A549 (cell line): ENCODE measurements at regions not wholly inside any gene's neighbourhood (a gene's known extent, or its start where the extent isn't known, plus 50 kb on each side); places are given as distances from the start of the nearest gene placed in this dataset.

ENCODE experiments used
- ATAC-seq, 2 experiments: fragments of 200-7000 bp in 1 of 2; fragments of >200 bp in 1 of 2; cut with Nextera tagmentation in 1 of 2; cut with Tn5 transposase in 1 of 2; 3 replicates each; pipeline versions ENCODE4 v1.8.0 to v1.9.1; 2018 to 2020; ENCODE audit warnings: mild to moderate bottlenecking in 1 of 2, moderate library complexity in 1 of 2
- CTCF ChIA-PET: fragments of 300-600 bp; sonication (Branson Sonifier 250); formaldehyde crosslinking; extraction: SDS; loops from one replicate; lab custom pipeline; 2021; ENCODE audit warnings: antibody characterized with exemption, inconsistent platforms; lab: Yijun Ruan, JAX
- POLR2A ChIA-PET: fragments of 350-600 bp; formaldehyde crosslinking; extraction: SDS; loops from one replicate; lab custom pipeline; 2021; ENCODE audit warnings: antibody characterized with exemption, inconsistent platforms; lab: Yijun Ruan, JAX
- DNase-seq, 2 experiments: peaks; one replicate each; pipeline versions ENCODE4 v3.0.0 to v3.0.0-alpha.2; 2011 to 2016; ENCODE audit warnings: low read depth in 1 of 2, low spot score in 1 of 2
- FAIRE-seq: peaks from 2 replicates; lab custom pipeline; 2011; peaks lifted over from hg19 to GRCh38; lab: Jason Lieb, UNC
- H3K27ac ChIP-seq, 2 experiments: fragments of >200 bp; sonication (Bioruptor Twin); formaldehyde crosslinking; 3 replicates each; pipeline ENCODE4 v1.5.1; 2016 to 2017
- H3K4me1 ChIP-seq: fragments of >200 bp; sonication (Bioruptor Twin); formaldehyde crosslinking; 3 replicates; pipeline ENCODE4 v1.6.1; 2016
- H3K4me2 ChIP-seq: fragments of >200 bp; sonication (Bioruptor Twin); formaldehyde crosslinking; 3 replicates; pipeline ENCODE4 v1.6.1; 2016
- H3K4me3 ChIP-seq: fragments of >200 bp; sonication (Bioruptor Twin); formaldehyde crosslinking; 3 replicates; pipeline ENCODE4 v1.5.1; 2016
- H3K9me3 ChIP-seq: fragments of >200 bp; sonication (Bioruptor Twin); formaldehyde crosslinking; 3 replicates; pipeline ENCODE4 v1.6.1; 2016
- BHLHE40 ChIP-seq: IDR thresholded peaks from 2 replicates; pipeline ENCODE4 v1.6.1; 2012; ENCODE audit warnings: low read depth, low read length, inconsistent platforms
- CBX8 ChIP-seq: fragments of 200-600 bp; sonication (generic); IDR thresholded peaks from 2 replicates; pipeline ENCODE4 v1.6.1; 2016
- CHD2 ChIP-seq: fragments of 150-350 bp; IDR thresholded peaks from 2 replicates; pipeline ENCODE4 v1.6.1; 2014; ENCODE audit warnings: low read length; ENCODE audit not compliant: partially characterized antibody
- CHD4 ChIP-seq: fragments of 200-600 bp; sonication (generic); IDR thresholded peaks from 2 replicates; pipeline ENCODE4 v1.6.1; 2016; ENCODE audit warnings: antibody characterized with exemption, mild to moderate bottlenecking, borderline replicate concordance
- CTCF ChIP-seq: fragments of >200 bp; sonication (Bioruptor Twin); formaldehyde crosslinking; IDR thresholded peaks from 3 replicates; pipeline ENCODE4 v1.5.1; 2016
- E2F6 ChIP-seq: IDR thresholded peaks from 2 replicates; pipeline ENCODE4 v1.6.1; 2012; ENCODE audit warnings: low read depth, borderline replicate concordance
- EHF ChIP-seq: fragments of 250-450 bp; sonication (Bioruptor Pico); IDR thresholded peaks from 2 replicates; pipeline ENCODE4 v1.5.0; 2020; ENCODE audit warnings: mild to moderate bottlenecking
- EHMT2 ChIP-seq: fragments of 200-600 bp; sonication (generic); IDR thresholded peaks from 2 replicates; pipeline ENCODE4 v1.6.1; 2016; ENCODE audit warnings: antibody characterized with exemption, low read depth, mild to moderate bottlenecking, moderate library complexity
- MAX ChIP-seq: IDR thresholded peaks from 2 replicates; pipeline ENCODE4 v1.6.1; 2012
- MYC ChIP-seq: IDR thresholded peaks from 2 replicates; pipeline ENCODE4 v1.6.1; 2012; ENCODE audit warnings: mild to moderate bottlenecking, inconsistent platforms, low read length, improper control_type of control experiment, borderline replicate concordance
- NFE2L2 ChIP-seq: fragments of 150-350 bp; conservative IDR thresholded peaks from 2 replicates; pipeline ENCODE4 v1.6.1; 2014; ENCODE audit warnings: low read length
- NPAS2 ChIP-seq: fragments of 250-450 bp; sonication (Bioruptor Pico); IDR thresholded peaks from 2 replicates; pipeline ENCODE4 v1.8.0; 2022; ENCODE audit warnings: mild to moderate bottlenecking, moderate library complexity, borderline replicate concordance
- PHF8 ChIP-seq: fragments of 200-600 bp; sonication (generic); IDR thresholded peaks from 2 replicates; pipeline ENCODE4 v1.6.1; 2016; ENCODE audit warnings: low read depth, mild to moderate bottlenecking, antibody characterized with exemption, moderate library complexity, borderline replicate concordance
- POLR2A ChIP-seq: IDR thresholded peaks from 2 replicates; pipeline ENCODE4 v1.6.1; 2012; ENCODE audit warnings: mild to moderate bottlenecking, low read length
- RCOR1 ChIP-seq: fragments of 150-350 bp; IDR thresholded peaks from 2 replicates; pipeline ENCODE4 v1.6.1; 2014; ENCODE audit warnings: antibody characterized with exemption, low read length, low read depth
- REST ChIP-seq: fragments of 200-600 bp; sonication (generic); IDR thresholded peaks from 2 replicates; pipeline ENCODE4 v1.6.1; 2016; ENCODE audit warnings: antibody characterized with exemption, mild to moderate bottlenecking, moderate library complexity
- SREBF2 ChIP-seq: fragments of 450-650 bp; IDR thresholded peaks from 2 replicates; pipeline ENCODE4 v1.6.1; 2014; ENCODE audit warnings: mild to moderate bottlenecking, moderate library complexity
- TFCP2L1 ChIP-seq: fragments of 250-450 bp; sonication (Bioruptor Pico); IDR thresholded peaks from 2 replicates; pipeline ENCODE4 v1.5.0; 2021; ENCODE audit warnings: mild to moderate bottlenecking
- ZC3H11A ChIP-seq: fragments of 450-650 bp; IDR thresholded peaks from 2 replicates; pipeline ENCODE4 v1.6.1; 2014; ENCODE audit warnings: antibody characterized with exemption, mild to moderate bottlenecking
- ZFP36 ChIP-seq: fragments of 450-650 bp; IDR thresholded peaks from 2 replicates; pipeline ENCODE4 v1.6.1; 2014; ENCODE audit warnings: borderline replicate concordance; ENCODE audit not compliant: partially characterized antibody
- WGBS: methylation state at CpG from one replicate; pipeline ENCODE4 v1.1.6; 2017; ENCODE audit errors: missing lambda C conversion rate; 5-methylcytosine and 5-hydroxymethylcytosine counted together

GRCh38 chr10:33465747-33466146 is 131.3 kb upstream of the NRP1 start:
- ChIA-PET CTCF (interaction anchor here (0.8 kb wide), 1 partner anchor 12 kb away, joined by 3 read pairs; no protein-coding TSS in a partner anchor), POLR2A (no interaction called here)
- Histone ChIP-seq H3K9me3 (no peaks in the 10 kb centered on the region), H3K4me2 (no peak overlapping the region), H3K4me3 (no peak overlapping the region), H3K4me1 (no peaks in the 10 kb centered on the region), H3K27ac (no peak overlapping the region)
- FAIRE-seq: no peak
- DNase-seq: no peak
- TF ChIP-seq NFE2L2: no peak
- no peak for TF ChIP-seq E2F6
- no peak for TF ChIP-seq RCOR1
- TF ChIP-seq BHLHE40: no peak
- no peak for TF ChIP-seq ZC3H11A
- ATAC-seq: no peak

GRCh38 chr10:33463011-33463410 is 128.5 kb upstream of the NRP1 start:
- no peak for DNase-seq
- no peak for FAIRE-seq
- Histone ChIP-seq H3K4me3 (no peak overlapping the region), H3K27ac (no peak overlapping the region), H3K9me3 (no peaks in the 10 kb centered on the region), H3K4me1 (no peaks in the 10 kb centered on the region), H3K4me2 (no peak overlapping the region)
- ChIA-PET POLR2A (no interaction called here), CTCF (no interaction called here)
- ATAC-seq: no peak
- 92% methylated on average over 4 of the region's 4 CpGs for WGBS
- TF ChIP-seq SREBF2 (no peak), NPAS2 (CRISPR knock-in tag) (no peak), CHD4 (no peak), RCOR1 (no peak), REST (no peak), CTCF (no peak), MAX (no peak), MYC (no peak), TFCP2L1 (CRISPR knock-in tag) (no peak), EHMT2 (no peak), POLR2A (no peak), ZFP36 (no peak), EHF (CRISPR knock-in tag) (no peak), PHF8 (no peak), CHD2 (no peak), CBX8 (no peak)
